ENCODE measurements at regions not wholly inside any gene's neighbourhood (a gene's known extent, or its start where the extent isn't known, plus 50 kb on each side); places are given as distances from the start of the nearest gene placed in this dataset.

GRCh38 chrX:102860235-102860634 lies 76.8 kb upstream of the RAB40AL start:
- Histone ChIP-seq H3K4me3 (ENCODE audit: low read depth, low read length) (no peak overlapping the region), H3K36me3 (ENCODE audit: control insufficient read depth, insufficient read depth, low read length) (no peaks in the 10 kb centered on the region), H3K27me3 (ENCODE audit: control insufficient read depth, insufficient read depth, low read length) (no peaks in the 10 kb centered on the region)
- ChIA-PET CTCF (interaction anchor here (0.7 kb wide), 1 partner anchor 24 kb away, joined by 3 read pairs; no protein-coding TSS in a partner anchor), POLR2A (no interaction called here)
- no peak for DNase-seq (ENCODE audit: low read depth)
- TF ChIP-seq, protein P1, sequence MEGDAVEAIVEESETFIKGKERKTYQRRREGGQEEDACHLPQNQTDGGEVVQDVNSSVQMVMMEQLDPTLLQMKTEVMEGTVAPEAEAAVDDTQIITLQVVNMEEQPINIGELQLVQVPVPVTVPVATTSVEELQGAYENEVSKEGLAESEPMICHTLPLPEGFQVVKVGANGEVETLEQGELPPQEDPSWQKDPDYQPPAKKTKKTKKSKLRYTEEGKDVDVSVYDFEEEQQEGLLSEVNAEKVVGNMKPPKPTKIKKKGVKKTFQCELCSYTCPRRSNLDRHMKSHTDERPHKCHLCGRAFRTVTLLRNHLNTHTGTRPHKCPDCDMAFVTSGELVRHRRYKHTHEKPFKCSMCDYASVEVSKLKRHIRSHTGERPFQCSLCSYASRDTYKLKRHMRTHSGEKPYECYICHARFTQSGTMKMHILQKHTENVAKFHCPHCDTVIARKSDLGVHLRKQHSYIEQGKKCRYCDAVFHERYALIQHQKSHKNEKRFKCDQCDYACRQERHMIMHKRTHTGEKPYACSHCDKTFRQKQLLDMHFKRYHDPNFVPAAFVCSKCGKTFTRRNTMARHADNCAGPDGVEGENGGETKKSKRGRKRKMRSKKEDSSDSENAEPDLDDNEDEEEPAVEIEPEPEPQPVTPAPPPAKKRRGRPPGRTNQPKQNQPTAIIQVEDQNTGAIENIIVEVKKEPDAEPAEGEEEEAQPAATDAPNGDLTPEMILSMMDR (IDR thresholded peaks at IDR 0.05; ENCODE audit: insufficient read depth, low read depth, low read length): no peak

DNA sequence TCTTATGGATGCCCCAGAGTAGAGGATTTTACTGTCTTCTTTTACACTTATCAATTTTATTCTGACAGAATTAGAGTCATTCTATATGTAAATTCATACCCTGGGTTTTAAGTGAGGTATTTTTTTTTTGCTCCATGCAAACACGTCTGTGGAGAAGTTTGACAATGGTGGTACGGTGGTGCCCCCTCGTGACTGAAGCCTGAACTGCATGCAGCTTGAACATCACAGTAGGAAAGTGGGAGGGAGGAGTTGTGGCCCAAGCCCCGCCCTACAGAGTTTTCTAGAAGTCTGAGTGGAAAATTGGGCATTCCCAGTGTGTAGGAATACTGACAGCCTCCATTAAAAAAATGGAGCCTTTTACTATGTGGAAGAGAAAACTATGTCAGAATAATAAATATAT lies 73.3 kb upstream of the RAB40AL start:
- no peaks in the 10 kb centered on the region for H3K27me3 ChIP-seq (ENCODE audit: control insufficient read depth, insufficient read depth, low read length)
- no peak overlapping the region for H3K4me3 ChIP-seq (ENCODE audit: low read depth, low read length)
- ChIA-PET POLR2A (no interaction called here), CTCF (interaction anchor here (0.6 to 0.8 kb wide), 3 partner anchors 238 to 521 kb away, joined by 3 to 5 read pairs (median 3); no protein-coding TSS in a partner anchor)
- H3K36me3 ChIP-seq (ENCODE audit: control insufficient read depth, insufficient read depth, low read length): no peaks in the 10 kb centered on the region
- DNase-seq (ENCODE audit: low read depth): peak; percentile 19
- TF ChIP-seq, protein P1 (IDR thresholded peaks at IDR 0.05; ENCODE audit: insufficient read depth, low read depth, low read length): peak; percentile 73

DNA sequence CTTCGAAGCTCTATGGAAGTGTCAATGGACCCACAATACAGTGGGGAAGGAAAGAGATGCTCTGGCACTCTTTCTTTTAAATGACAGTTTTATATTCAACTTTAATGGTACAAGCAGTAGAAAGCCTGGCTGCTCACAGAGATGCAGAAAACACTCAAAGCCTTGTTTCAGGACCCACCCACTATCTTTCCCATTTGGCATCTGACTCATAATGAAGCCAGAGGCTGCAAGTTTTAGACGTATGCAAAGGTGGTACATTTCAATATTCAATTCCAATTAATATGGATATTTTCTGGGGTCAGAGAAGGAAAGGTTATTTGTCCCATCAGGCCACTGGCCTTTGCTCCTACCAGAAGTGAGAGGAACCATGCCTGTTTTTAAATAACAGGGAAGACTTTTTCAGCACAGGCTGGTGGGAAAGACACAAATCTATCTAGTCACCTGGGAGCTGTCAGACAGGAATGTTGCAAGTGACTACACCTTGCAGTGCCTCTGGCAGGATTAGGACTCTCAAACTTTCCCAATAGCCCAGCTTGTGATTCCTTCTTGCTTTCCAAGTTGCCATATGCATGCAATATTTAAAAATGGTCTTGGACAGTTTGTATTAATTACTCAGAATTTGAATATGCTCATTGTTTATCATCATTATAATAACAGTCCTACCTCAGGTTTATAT lies 70.0 kb upstream of the RAB40AL start:
- Histone ChIP-seq H3K4me3 (ENCODE audit: low read depth, low read length) (no peak overlapping the region), H3K36me3 (ENCODE audit: control insufficient read depth, insufficient read depth, low read length) (no peaks in the 10 kb centered on the region), H3K27me3 (ENCODE audit: control insufficient read depth, insufficient read depth, low read length) (no peaks in the 10 kb centered on the region)
- no peak for DNase-seq (ENCODE audit: low read depth)
- ChIA-PET POLR2A (no interaction called here), CTCF (interaction anchor here (0.7 to 0.9 kb wide), 2 partner anchors 12 to 33 kb away, joined by 3 read pairs; no protein-coding TSS in a partner anchor)
- TF ChIP-seq, protein P1 (IDR thresholded peaks at IDR 0.05; ENCODE audit: insufficient read depth, low read depth, low read length): no peak

DNA sequence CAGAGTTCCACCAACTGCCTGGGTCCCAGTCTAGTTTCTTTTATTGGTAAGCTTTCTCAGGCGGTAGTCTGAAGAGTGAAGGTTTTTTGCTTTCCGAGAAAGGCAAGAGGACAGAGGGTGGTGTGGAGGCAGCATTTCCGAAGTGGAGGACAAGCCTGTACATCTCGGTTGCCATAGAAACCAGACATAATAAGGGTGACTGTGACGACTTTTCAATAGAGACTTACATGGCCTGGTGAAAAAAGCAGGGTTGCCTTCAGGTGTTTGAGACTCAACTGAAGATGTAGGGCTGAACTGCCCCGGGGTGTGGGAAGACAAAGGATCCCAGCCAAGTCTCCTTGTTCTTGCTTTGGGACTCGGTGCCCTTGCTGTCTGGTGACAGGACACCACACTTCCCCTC lies 53.6 kb upstream of the RAB40AL start:
- DNase-seq (ENCODE audit: low read depth): no peak
- ChIA-PET CTCF (interaction anchor here (0.6 to 1.6 kb wide), 2 partner anchors 16 to 344 kb away, joined by 3 to 5 read pairs; no protein-coding TSS in a partner anchor), POLR2A (no interaction called here)
- Histone ChIP-seq H3K4me3 (ENCODE audit: low read depth, low read length) (no peak overlapping the region), H3K36me3 (ENCODE audit: control insufficient read depth, insufficient read depth, low read length) (no peaks in the 10 kb centered on the region), H3K27me3 (ENCODE audit: control insufficient read depth, insufficient read depth, low read length) (no peaks in the 10 kb centered on the region)
- TF ChIP-seq, protein P1 (IDR thresholded peaks at IDR 0.05; ENCODE audit: insufficient read depth, low read depth, low read length): no peak

All from BJ (cell line).